ENCODE measurements at regions not wholly inside any gene's neighbourhood (a gene's known extent, or its start where the extent isn't known, plus 50 kb on each side); places are given as distances from the start of the nearest gene placed in this dataset.
"Not testable (repeated sequence)": the region's sequence is repeated elsewhere in the genome, so short reads cannot be mapped to it uniquely, and the experiment has no call there.

DNA sequence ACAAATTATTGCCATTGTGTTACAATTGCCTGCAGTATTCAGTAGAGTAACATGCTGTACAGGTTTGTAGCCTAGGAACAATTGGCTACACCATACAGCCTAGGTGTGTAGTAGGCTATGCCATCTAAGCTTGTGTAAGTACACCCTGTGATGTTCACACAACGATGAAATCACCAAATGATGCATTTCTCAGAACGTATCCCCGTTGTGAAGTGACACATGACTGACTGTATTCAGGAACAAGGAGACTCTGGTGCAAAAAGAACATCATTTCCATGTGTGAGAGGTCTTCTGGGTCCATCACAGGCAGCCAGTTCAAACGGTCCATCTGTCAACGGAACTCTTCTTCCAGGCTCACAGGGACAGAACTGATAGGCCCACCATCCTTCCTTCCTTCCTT lies 263.7 kb downstream of the ANAPC1 start:
- DNase-seq (ENCODE audit: low spot score), result no peak

DNA sequence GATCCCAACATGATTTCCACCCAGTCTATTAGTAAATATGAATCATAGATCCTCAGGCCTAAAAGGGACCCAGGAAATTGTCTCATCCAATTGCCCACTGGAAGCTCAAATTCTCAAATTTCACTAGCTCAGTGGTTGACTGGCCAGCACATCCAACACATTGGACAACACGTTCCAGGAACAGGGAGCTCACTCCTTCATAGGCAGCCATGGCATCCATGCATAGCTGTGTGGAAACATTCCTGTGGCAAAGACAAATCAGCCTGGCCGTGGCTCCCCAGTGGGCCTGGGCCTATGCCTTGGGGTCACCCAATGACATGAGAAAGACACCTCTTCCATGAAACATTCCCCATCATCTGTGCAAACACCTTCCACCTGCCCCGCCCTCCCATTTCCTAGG lies 261.1 kb downstream of the ANAPC1 start:
- DNase-seq (ENCODE audit: low spot score), result no peak

DNA sequence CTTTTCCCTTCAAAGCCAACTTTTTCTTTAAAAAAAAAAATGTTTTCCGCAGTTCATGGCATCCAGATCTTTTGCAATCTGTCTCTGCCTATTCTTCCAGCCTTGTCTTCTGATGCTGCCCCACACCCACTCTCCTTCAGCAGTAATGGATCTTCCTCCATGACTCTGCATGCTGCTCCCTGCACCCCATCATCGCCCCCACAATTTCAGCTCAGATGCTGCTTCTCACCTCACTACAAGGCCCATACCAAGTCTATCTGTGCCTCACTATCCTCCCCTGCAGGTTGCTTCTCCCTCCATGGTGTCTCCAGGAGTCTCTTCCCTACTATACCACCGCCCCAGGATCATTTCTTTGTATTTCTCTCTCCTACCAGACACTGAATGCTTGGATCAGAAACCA lies 260.6 kb downstream of the ANAPC1 start:
- DNase-seq (ENCODE audit: low spot score), result no peak

DNA sequence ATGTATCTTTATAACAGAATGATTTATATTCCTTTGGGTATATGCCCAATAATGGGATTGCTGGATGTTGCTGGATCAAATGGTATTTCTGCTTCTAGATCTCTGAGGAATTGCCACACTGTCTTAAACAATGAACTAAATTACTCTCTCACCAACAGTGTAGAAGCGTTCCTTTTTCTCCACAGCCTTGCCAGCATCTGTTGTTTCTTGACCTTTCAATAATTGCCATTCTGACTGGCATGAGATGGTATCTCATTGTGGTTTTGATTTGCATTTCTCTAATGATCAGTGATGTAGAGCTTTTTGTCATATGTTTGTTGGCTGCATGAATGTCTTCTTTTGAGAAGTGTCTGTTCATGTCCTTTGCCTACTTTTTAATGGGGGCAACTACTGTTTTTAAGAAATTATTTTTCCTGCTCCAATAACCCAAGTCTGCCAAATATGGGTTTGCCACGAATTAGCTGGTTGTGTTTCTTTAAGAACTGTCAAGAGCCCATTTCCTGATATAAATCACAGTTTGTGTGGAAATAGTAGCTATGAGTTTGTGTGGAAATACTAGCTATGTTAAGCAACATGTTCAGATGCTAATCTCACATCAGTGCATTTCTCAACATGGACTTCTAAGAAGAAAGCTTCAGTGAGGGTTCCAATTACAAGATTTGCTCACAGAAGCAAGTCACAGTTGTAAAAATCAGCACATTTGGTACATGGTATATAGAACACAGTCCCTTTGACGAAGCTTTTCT lies 259.4 kb downstream of the ANAPC1 start:
- no peak for DNase-seq (ENCODE audit: low spot score)

- DNase-seq (ENCODE audit: low spot score), result not testable (repeated sequence)
Observed at GRCh38 chr2:111625157-111625537, 258.8 kb downstream of the ANAPC1 start.

DNA sequence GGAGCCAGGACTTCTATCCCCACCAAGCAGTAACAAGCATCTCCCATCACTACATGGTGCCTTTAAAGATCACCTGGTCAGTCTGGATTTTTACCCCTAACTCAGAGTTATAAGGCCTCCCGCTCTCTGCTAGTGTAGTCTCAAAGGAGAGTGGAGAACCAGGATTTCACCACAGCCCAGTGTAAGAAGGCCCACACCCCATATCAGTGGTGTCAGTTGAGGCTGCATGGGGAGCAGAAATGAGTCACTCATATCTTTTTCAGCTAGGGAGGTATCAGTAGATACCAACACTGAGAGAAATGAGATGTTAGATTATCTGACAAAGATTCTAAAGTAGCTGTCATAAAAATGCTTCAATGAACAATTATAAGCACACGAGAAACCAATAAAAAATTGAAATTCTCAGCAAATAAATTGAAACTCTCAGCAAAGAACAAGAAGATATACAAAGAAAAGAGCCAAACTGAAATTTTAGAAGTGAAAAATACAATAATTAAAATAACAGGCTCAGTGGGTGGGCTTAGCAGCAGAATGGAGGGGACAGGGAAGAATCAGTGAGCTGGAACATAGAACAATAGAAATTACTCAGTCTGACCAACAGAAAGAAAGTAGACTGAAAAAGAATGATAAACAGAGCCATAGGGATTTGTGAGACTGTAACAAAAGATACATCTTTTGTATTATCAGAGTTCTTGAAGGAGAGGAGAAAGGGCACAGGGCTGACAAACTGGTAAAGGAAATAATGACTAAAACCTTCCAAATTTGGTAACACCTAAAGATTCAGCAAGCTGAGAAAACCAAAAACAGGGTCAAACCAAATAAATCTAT lies 257.7 kb downstream of the ANAPC1 start:
- DNase-seq (ENCODE audit: low spot score), result no peak

GRCh38 chr2:111626865-111627163 lies 257.2 kb downstream of the ANAPC1 start:
- no peak for DNase-seq (ENCODE audit: low spot score)

DNA sequence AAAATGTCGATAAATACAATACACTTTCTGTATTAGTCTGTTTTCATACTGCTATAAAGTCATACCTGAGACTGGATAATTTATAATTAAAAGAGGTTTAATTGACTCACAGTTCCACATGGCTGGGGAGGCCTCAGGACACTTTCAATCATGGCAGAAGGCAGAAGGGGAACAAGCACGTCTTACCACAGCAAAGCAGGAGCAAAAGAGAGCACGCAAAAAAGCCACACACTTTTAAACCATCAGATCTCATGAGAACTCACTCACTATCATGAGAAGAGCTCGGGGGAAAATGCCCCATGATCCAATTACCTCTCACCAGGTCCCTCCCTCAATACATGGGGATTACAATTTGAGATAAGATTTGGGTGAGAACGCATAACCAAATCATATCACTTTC lies 256.7 kb downstream of the ANAPC1 start:
- no peak for DNase-seq (ENCODE audit: low spot score)

DNA sequence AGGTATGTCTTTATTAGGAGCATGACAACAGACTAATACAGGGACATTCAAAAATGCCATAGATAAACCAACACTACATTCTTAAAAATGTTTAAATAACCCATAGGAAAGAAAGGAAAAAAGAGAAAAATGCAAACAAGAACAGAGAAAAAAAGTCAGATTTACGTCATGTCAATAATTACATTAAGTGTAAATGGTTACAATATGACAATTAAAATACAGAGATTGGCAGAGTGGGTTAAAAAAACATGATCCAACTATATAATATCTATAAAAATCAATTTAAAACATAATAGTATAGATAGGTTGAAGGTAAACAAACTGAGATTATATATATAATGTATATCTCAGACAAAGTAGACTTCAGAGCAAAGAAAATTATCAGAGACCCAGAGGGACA lies 255.8 kb downstream of the ANAPC1 start:
- no peak for DNase-seq (ENCODE audit: low spot score)

DNA sequence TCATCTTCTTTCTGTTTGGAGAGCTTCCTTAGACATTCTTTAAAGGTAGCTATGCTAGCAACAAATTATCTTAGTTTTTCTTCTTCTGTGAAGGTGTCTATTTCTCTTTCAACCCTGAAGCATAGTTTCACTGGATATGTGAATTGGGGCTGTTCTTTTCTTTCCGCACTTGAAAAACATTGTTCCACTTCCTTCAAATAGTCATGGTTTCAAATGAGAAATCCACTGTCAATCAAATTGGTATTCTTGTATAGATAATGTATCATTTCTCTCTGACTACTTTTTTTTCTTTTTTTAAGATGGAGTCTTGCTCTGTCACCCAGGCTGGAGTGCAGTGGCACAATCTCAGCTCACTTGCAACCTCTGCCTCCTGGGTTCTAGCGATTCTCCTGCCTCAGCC lies 254.0 kb downstream of the ANAPC1 start:
- no peak for DNase-seq (ENCODE audit: low spot score)

- no peak for DNase-seq (ENCODE audit: low spot score)
Observed at GRCh38 chr2:111632661-111633060, 251.3 kb downstream of the ANAPC1 start.

DNA sequence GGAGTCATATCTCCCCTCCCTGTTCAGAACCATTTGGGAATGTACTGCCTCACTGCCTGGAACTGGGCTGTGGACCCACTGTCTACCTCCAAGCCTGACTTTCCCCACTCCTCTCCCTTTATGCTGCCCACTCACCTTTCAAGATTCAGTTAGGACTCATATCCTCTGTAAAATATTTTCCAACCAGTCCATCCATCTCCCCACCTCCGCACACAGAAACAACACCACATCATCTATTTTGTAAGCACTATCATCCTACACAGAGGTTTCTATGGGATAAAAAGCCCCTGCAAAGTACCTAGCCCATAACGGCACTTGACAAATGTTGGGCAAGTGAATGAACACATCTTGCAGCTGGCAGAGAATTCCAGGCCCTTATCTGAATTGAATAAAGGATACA lies 250.8 kb downstream of the ANAPC1 start:
- DNase-seq (ENCODE audit: low spot score), result no peak

GRCh38 chr2:111633643-111634042 lies 250.3 kb downstream of the ANAPC1 start:
- DNase-seq (ENCODE audit: low spot score), result no peak

DNA sequence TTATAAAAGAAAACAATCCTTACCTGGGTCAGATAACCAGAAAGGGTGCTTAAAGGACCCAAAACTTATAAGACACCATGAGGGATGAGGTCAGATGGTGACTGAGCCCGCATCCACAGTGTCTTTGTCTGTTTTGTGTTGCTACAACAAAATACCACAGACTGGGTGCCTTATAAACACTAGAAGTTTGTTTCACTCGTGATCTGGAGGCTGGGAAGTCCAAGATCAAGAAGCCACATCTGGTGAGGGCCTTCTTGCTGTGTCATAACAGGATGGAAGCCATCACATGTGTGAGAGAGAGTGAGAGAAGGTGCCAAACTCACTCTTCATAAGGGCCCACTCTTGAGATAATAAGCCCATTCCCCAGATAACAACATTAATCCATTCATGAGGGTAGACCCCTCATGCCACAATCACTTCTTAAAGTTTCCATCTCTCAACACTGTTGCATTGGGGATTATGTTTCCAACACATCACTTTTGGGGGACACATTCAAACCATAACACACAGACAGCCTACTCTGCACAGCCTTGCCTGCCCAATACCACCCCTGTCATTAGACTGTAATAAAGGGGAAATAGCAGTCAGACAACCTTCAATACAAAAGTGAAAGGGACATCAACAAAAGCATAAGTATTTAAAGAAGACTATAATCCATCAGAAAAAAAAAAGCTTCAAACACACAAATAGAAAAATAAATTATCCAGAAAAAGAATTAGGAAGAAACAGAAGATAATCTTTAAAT lies 249.8 kb downstream of the ANAPC1 start:
- no peak for DNase-seq (ENCODE audit: low spot score)

- DNase-seq (ENCODE audit: low spot score), result no peak
Observed at GRCh38 chr2:111634995-111635538, 248.9 kb downstream of the ANAPC1 start.

GRCh38 chr2:111636905-111637304 lies 247.1 kb downstream of the ANAPC1 start:
- no peak for DNase-seq (ENCODE audit: low spot score)

GRCh38 chr2:111638274-111638877 lies 245.6 kb downstream of the ANAPC1 start:
- no peak for DNase-seq (ENCODE audit: low spot score)

DNA sequence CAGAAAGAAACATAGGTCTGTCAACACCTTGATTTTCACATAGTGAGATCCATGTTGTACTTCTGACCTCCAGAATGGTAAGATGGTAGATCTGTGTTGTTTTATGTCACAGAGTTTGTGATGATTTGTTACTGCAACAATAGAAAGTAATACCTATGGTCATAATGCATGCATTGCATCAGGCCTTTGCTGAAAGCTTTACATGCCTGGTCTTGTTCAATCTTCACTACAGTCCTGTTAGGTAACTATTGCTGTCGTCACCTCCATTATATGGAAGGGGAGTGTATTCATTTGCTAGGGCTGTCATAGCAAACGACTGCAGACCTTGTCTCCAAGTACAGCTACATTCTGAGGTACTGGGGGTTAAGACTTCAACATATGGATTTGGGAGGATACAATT lies 243.5 kb downstream of the ANAPC1 start:
- no peak for DNase-seq (ENCODE audit: low spot score)

DNA sequence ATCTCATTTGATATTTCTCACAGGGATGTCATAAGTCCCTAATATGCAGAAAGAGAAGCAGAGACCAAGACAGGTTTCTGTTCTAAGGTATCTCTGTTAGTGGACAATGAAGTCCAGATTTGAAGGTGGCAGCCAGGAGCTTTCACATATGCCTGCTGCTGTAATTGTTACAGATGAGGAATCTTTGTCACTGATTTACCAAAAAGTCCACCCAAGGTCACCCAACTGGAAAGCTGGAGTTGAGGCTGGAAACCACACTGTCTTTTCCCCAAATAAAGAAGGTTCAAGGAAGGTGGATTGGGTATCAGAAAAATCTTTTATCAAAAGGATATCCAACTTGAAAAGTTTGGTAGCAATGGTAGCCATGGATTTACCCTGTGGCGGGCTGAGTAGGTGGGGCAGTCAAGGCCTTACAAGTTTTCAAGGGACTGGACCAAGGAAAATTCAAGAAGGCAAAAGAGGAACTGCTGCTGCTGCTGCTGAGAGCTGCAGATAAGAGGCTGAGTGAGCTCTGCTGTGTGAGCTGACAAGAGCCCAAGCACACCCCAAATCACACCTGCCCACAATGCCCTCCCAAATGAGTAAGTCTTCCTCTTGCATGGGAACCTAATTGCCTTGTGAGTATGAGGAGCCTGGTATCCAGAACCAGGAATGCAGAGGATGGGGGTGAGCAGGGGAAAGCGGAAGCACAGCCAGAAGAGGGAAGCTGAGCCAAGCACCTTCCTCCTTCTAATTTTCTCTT lies 241.2 kb downstream of the ANAPC1 start:
- DNase-seq (ENCODE audit: low spot score), result no peak

DNA sequence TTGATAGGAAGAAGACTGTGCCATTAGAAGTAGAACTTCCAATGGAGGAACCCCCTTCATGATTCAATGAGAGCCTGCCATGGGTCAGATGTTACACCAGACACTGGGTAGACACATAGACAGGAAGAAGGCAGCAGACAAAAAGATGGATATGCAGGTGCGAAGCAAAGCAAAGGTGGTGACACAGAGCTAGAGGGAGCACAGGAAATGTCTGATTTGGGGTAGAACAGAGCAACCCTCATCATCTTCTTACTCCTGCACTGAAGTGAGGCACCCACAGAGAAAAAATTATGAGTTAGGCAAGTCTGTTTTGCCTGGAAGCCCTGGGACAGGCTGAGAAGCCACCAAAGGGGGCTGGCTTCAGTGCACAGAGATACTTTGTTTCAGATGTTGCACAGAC lies 240.2 kb downstream of the ANAPC1 start:
- no peak for DNase-seq (ENCODE audit: low spot score)

DNA sequence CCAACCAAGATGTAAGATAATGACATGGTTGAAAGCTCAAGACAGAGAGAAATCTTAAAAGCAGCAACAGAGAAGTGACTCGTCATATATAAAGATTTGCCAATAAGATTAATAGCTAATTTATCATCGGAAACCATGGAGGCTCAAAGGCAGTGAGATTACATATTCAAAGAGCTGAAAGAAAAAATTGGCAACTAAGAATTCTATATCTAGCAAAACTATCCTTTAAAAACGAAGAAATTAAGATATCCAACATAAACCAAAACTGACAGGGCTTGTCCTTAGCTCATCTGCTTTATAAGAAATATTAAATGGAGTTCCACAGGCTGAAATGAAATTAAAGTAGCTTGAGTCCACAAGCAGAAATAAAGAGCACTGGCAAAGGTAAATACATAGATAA lies 236.6 kb downstream of the ANAPC1 start:
- no peak for DNase-seq (ENCODE audit: low spot score)

GRCh38 chr2:111652038-111652437 lies 232.0 kb downstream of the ANAPC1 start:
- DNase-seq (ENCODE audit: low spot score), result no peak
